BLaER1 (cell line): ENCODE measurements at regions not wholly inside any gene's neighbourhood (a gene's known extent, or its start where the extent isn't known, plus 50 kb on each side); places are given as distances from the start of the nearest gene placed in this dataset.
"Not testable (repeated sequence)": the region's sequence is repeated elsewhere in the genome, so short reads cannot be mapped to it uniquely, and the experiment has no call there.

Experiments
- H3K27ac ChIP-seq: shearing (Covaris generic); formaldehyde crosslinking; 2 replicates; pipeline ENCODE4 v1.8.1; 2022
- H3K27me3 ChIP-seq: shearing (Covaris generic); formaldehyde crosslinking; 2 replicates; pipeline ENCODE4 v1.8.1; 2022
- H3K36me3 ChIP-seq: shearing (Covaris generic); formaldehyde crosslinking; 2 replicates; pipeline ENCODE4 v1.8.1; 2022
- H3K4me1 ChIP-seq: shearing (Covaris generic); formaldehyde crosslinking; 2 replicates; pipeline ENCODE4 v1.8.1; 2022
- H3K4me2 ChIP-seq: shearing (Covaris generic); formaldehyde crosslinking; 2 replicates; pipeline ENCODE4 v1.8.1; 2022
- H3K4me3 ChIP-seq: shearing (Covaris generic); formaldehyde crosslinking; 2 replicates; pipeline ENCODE4 v1.8.1; 2022
- H3K9ac ChIP-seq: shearing (Covaris generic); formaldehyde crosslinking; 2 replicates; pipeline ENCODE4 v1.8.1; 2022
- H3K9me3 ChIP-seq: shearing (Covaris generic); formaldehyde crosslinking; 2 replicates; pipeline ENCODE4 v1.8.1; 2022
- H4K20me1 ChIP-seq: shearing (Covaris generic); formaldehyde crosslinking; 2 replicates; pipeline ENCODE4 v1.8.1; 2022
- Cebpa-rat ChIP-seq: shearing (Covaris generic); IDR thresholded peaks from 2 replicates; pipeline ENCODE4 v1.8.1; 2022

- Histone ChIP-seq H3K9me3 (peaks cover 6% of the 10 kb centered on the region; the same call in 1 of the 2 replicates), H3K4me3 (no peak overlapping the region), H3K27me3 (no peaks in the 10 kb centered on the region), H3K27ac (no peak overlapping the region), H4K20me1 (no peaks in the 10 kb centered on the region), H3K4me2 (no peak overlapping the region), H3K4me1 (no peaks in the 10 kb centered on the region), H3K9ac (no peak overlapping the region), H3K36me3 (no peaks in the 10 kb centered on the region)
- TF ChIP-seq Cebpa-rat = no peak
Observed at GRCh38 chr6:169130113-169130512, 123.5 kb downstream of the THBS2 start.

- Histone ChIP-seq H3K4me3 (no peak overlapping the region), H3K4me1 (peaks cover 14% of the 10 kb centered on the region), H3K9me3 (no peaks in the 10 kb centered on the region), H3K36me3 (no peaks in the 10 kb centered on the region), H3K9ac (no peak overlapping the region), H4K20me1 (no peaks in the 10 kb centered on the region), H3K27ac (no peak overlapping the region), H3K27me3 (no peaks in the 10 kb centered on the region), H3K4me2 (no peak overlapping the region)
- no peak for TF ChIP-seq Cebpa-rat
Observed at GRCh38 chr6:169121013-169121412, 132.6 kb downstream of the THBS2 start.

GRCh38 chr6:169119669-169120068, 134.0 kb downstream of the THBS2 start:
- TF ChIP-seq Cebpa-rat = no peak
- no peak overlapping the region for H3K9ac ChIP-seq

GRCh38 chr6:169118346-169118830, 135.3 kb downstream of the THBS2 start:
- Histone ChIP-seq H3K4me2 (no peak overlapping the region), H3K27me3 (no peaks in the 10 kb centered on the region), H3K4me1 (peaks cover 35% of the 10 kb centered on the region), H4K20me1 (no peaks in the 10 kb centered on the region), H3K36me3 (no peaks in the 10 kb centered on the region), H3K4me3 (no peak overlapping the region), H3K9ac (no peak overlapping the region), H3K27ac (no peak overlapping the region), H3K9me3 (no peaks in the 10 kb centered on the region)
- TF ChIP-seq Cebpa-rat = no peak

More at GRCh38 chr6:169119669-169120068, 134.0 kb downstream of the THBS2 start:
- Histone ChIP-seq H3K27ac (no peak overlapping the region), H3K36me3 (no peaks in the 10 kb centered on the region), H3K27me3 (no peaks in the 10 kb centered on the region), H3K9me3 (no peaks in the 10 kb centered on the region), H3K4me1 (peaks cover 27% of the 10 kb centered on the region), H3K4me2 (no peak overlapping the region), H3K4me3 (no peak overlapping the region), H4K20me1 (no peaks in the 10 kb centered on the region)

- Histone ChIP-seq H3K9ac (no peak overlapping the region), H3K4me1 (peaks cover 42% of the 10 kb centered on the region), H4K20me1 (no peaks in the 10 kb centered on the region), H3K27ac (no peak overlapping the region), H3K36me3 (no peaks in the 10 kb centered on the region), H3K4me2 (no peak overlapping the region), H3K9me3 (no peaks in the 10 kb centered on the region), H3K27me3 (no peaks in the 10 kb centered on the region), H3K4me3 (no peak overlapping the region)
- TF ChIP-seq Cebpa-rat = no peak
Observed at GRCh38 chr6:169117663-169118062, 136.0 kb downstream of the THBS2 start.

- Histone ChIP-seq H4K20me1 (no peaks in the 10 kb centered on the region), H3K9me3 (no peaks in the 10 kb centered on the region), H3K4me2 (peak overlapping the region; percentile 58), H3K4me1 (peaks cover 62% of the 10 kb centered on the region), H3K27ac (0 out of 2 replicates have a peak overlapping the region, but pooled peaks have one; percentile 26), H3K9ac (0 out of 2 replicates have a peak overlapping the region, but pooled peaks have one; percentile 41), H3K36me3 (no peaks in the 10 kb centered on the region), H3K27me3 (no peaks in the 10 kb centered on the region), H3K4me3 (no peak overlapping the region)
- no peak for TF ChIP-seq Cebpa-rat
Observed at GRCh38 chr6:169115632-169116031, 138.0 kb downstream of the THBS2 start.

- H3K27me3 ChIP-seq, H4K20me1 ChIP-seq, H3K4me3 ChIP-seq, H3K27ac ChIP-seq, H3K36me3 ChIP-seq, H3K9me3 ChIP-seq, H3K9ac ChIP-seq: not testable (repeated sequence)
- TF ChIP-seq Cebpa-rat = peak; percentile 95
- Histone ChIP-seq H3K4me2 (peak overlapping the region; percentile 58), H3K4me1 (peaks cover 69% of the 10 kb centered on the region)
Observed at GRCh38 chr6:169114632-169115031, 139.0 kb downstream of the THBS2 start.

GRCh38 chr6:169112483-169113320, 140.9 kb downstream of the THBS2 start:
- peaks cover 69% of the 10 kb centered on the region for H3K4me1 ChIP-seq
- H3K4me3 ChIP-seq = no peak overlapping the region
- no peak for TF ChIP-seq Cebpa-rat
- H3K27ac ChIP-seq = peak overlapping the region; percentile 5; the same call in 1 of the 2 replicates
- no peak overlapping the region; the same call in 1 of the 2 replicates for H3K9ac ChIP-seq
- no peaks in the 10 kb centered on the region for H3K36me3 ChIP-seq
- H3K27me3 ChIP-seq = no peaks in the 10 kb centered on the region
- H3K4me2 ChIP-seq = peak overlapping the region; percentile 58
- H4K20me1 ChIP-seq = no peaks in the 10 kb centered on the region
- H3K9me3 ChIP-seq = peaks cover 15% of the 10 kb centered on the region

GRCh38 chr6:169111203-169111602, 142.4 kb downstream of the THBS2 start:
- H3K27me3 ChIP-seq = no peaks in the 10 kb centered on the region
- no peak for TF ChIP-seq Cebpa-rat
- H3K4me3 ChIP-seq = no peak overlapping the region
- no peaks in the 10 kb centered on the region for H3K36me3 ChIP-seq
- peak overlapping the region; percentile 58 for H3K4me2 ChIP-seq
- H3K27ac ChIP-seq = no peak overlapping the region
- peaks cover 57% of the 10 kb centered on the region for H3K4me1 ChIP-seq
- no peaks in the 10 kb centered on the region for H4K20me1 ChIP-seq
- no peak overlapping the region for H3K9ac ChIP-seq
- peaks cover 18% of the 10 kb centered on the region for H3K9me3 ChIP-seq
